Kidney (tissue), 13 donors: ENCODE measurements at regions not wholly inside any gene's neighbourhood (a gene's known extent, or its start where the extent isn't known, plus 50 kb on each side); places are given as distances from the start of the nearest gene placed in this dataset.

Experiments used
- DNase-seq, 5 donors: peaks; one replicate each; pipeline ENCODE4 v3.0.0-alpha.2; 2013 to 2020
- FAIRE-seq: peaks from 2 replicates; lab custom pipeline; 2012; peaks lifted over from hg19 to GRCh38; lab: Jason Lieb, UNC
- H3K27ac ChIP-seq, 2 donors: one replicate each; pipeline ENCODE4 v1.7.0; 2013; ENCODE audit warnings: low read depth in 2 of 2, low read length in 2 of 2, inconsistent platforms in 1 of 2
- H3K27me3 ChIP-seq: one replicate; pipeline ENCODE4 v1.7.1; 2013; ENCODE audit warnings: low read length, inconsistent platforms; ENCODE audit not compliant: control insufficient read depth, insufficient read depth
- H3K36me3 ChIP-seq, 3 donors: one replicate each; pipeline versions ENCODE4 v1.7.0 to v1.7.1; 2013; ENCODE audit warnings: low read length in 3 of 3, control low read depth in 1 of 3, inconsistent platforms in 1 of 3; ENCODE audit not compliant: insufficient read depth in 3 of 3, control insufficient read depth in 2 of 3
- H3K4me1 ChIP-seq, 3 donors: one replicate each; pipeline versions ENCODE4 v1.7.0 to v1.7.1; 2013; ENCODE audit warnings: low read length in 3 of 3, inconsistent platforms in 1 of 3, low read depth in 1 of 3; ENCODE audit not compliant: control insufficient read depth in 2 of 3, insufficient read depth in 2 of 3
- H3K4me3 ChIP-seq, 3 donors: one replicate each; pipeline versions ENCODE4 v1.7.0 to v1.8.1; 2013; ENCODE audit warnings: low read length in 3 of 3, control low read depth in 1 of 3, inconsistent platforms in 1 of 3
- H3K9ac ChIP-seq, 3 donors: one replicate each; pipeline versions ENCODE4 v1.7.0 to v1.7.1; 2013; ENCODE audit warnings: low read length in 3 of 3, control low read depth in 1 of 3, inconsistent platforms in 1 of 3
- H3K9me3 ChIP-seq, 3 donors: one replicate each; pipeline versions ENCODE4 v1.7.0 to v1.7.1; 2013; ENCODE audit warnings: low read length in 3 of 3, control low read depth in 1 of 3, inconsistent platforms in 1 of 3; ENCODE audit not compliant: control insufficient read depth in 2 of 3, insufficient read depth in 1 of 3
- CTCF ChIP-seq: IDR thresholded peaks from 3 replicates; pipeline ENCODE4 v1.5.1; 2012; ENCODE audit warnings: mild to moderate bottlenecking, moderate library complexity, borderline replicate concordance; ENCODE audit not compliant: insufficient read depth; ENCODE audit errors: extremely low read depth
- intact Hi-C: fragments of 100-400 bp; cut with DNase I; formaldehyde crosslinking; loops from one replicate; pipeline ENCODE4 v1.11.1; 2022
- donor health status: control.
- donor health status: control.
- donor health status: control.
- donor health status: control.
- donor health status: control.
- donor health status: DM: yes; HTN: yes; CAD: no.
- donor health status: Normal renal cell carcinoma (clear cell type).

GRCh38 chr9:87395804-87396479, 101.7 kb upstream of the DAPK1 start:
- Histone ChIP-seq H3K9ac (no peak overlapping the region), H3K27me3 (no peaks in the 10 kb centered on the region), H3K9me3 (peaks cover 0 to 5% (median 0%) of the 10 kb centered on the region in 3 donors), H3K27ac (peak overlapping the region; percentile 64 to 70), H3K4me3 (peak overlapping the region in 1 of 3 donors; percentile 27), H3K4me1 (peaks cover 2 to 18% (median 7%) of the 10 kb centered on the region in 3 donors), H3K36me3 (no peaks in the 10 kb centered on the region)
- peak; percentile 88 for FAIRE-seq
- TF ChIP-seq CTCF = no peak
- intact Hi-C loops = no loop called here
- DNase-seq = peak in 3 of 5 donors; percentile 56 to 89 (median 89)

GRCh38 chr9:87401681-87402080, 96.0 kb upstream of the DAPK1 start:
- no peaks in the 10 kb centered on the region for H3K27me3 ChIP-seq
- no peak overlapping the region for H3K27ac ChIP-seq
- DNase-seq (no peak), FAIRE-seq (no peak)
- no peaks in the 10 kb centered on the region for H3K36me3 ChIP-seq
- no peak overlapping the region for H3K9ac ChIP-seq
- intact Hi-C loops = no loop called here
- TF ChIP-seq CTCF = no peak
- H3K9me3 ChIP-seq = no peaks in the 10 kb centered on the region
- peaks cover 2 to 26% (median 10%) of the 10 kb centered on the region in 3 donors for H3K4me1 ChIP-seq
- no peak overlapping the region for H3K4me3 ChIP-seq

GRCh38 chr9:87402537-87402936, 95.1 kb upstream of the DAPK1 start:
- Histone ChIP-seq H3K27ac (no peak overlapping the region), H3K27me3 (no peaks in the 10 kb centered on the region), H3K36me3 (no peaks in the 10 kb centered on the region), H3K4me1 (peaks cover 2 to 29% (median 12%) of the 10 kb centered on the region in 3 donors), H3K9ac (no peak overlapping the region), H3K4me3 (no peak overlapping the region), H3K9me3 (no peaks in the 10 kb centered on the region)
- DNase-seq (no peak), FAIRE-seq (no peak)
- intact Hi-C loops = no loop called here
- TF ChIP-seq CTCF = no peak
